Non-pigmented ciliary epithelial cell (primary cell): ENCODE measurements at regions not wholly inside any gene's neighbourhood (a gene's known extent, or its start where the extent isn't known, plus 50 kb on each side); places are given as distances from the start of the nearest gene placed in this dataset.
A peak's percentile ranks its signal among the peaks of the same experiment; 100 is the strongest.
"Not testable (repeated sequence)": the region's sequence is repeated elsewhere in the genome, so short reads cannot be mapped to it uniquely, and the experiment has no call there.

ENCODE experiments used
- DNase-seq: peaks from one replicate; pipeline ENCODE4 v3.0.0-alpha.2; 2010; ENCODE audit warnings: low read depth

DNA sequence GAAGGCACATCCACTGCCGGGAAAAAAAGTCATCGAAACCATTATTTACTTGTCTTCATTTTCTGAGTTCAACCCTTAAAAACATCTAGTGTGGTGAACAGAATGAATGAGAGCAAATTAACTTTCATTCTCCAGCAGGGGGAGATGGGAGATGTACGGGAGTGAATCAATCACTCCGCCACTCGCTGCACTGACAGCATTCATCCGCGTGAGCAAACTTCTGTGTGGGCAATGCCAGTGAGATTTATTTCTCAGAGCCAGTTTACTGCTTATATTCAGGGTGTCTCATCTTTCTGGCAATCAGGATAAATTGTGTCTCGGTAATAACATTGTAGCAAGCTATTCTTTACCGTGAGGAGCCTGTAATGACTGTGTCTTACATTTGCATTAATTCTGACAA lies 463.6 kb upstream of the MIS18BP1 start:
- no peak for DNase-seq

DNA sequence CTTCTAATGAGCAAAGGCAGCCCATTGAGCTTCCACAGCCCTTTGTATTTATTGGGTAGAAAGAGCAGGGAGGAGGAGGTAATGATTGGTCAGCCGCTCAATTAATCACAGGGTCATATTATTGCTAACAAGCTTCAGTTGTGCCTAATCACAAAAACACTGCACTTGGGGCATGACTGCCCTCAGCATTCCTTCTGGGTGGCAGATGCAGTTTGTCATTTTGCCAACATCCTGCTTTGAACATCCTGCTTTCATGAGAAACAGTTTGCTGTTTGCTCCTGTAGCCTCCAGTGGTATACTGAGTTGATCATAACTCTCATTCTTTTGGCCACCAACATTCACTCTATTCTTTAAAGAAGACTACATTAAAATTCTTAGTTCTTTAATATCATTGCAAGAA lies 462.9 kb upstream of the MIS18BP1 start:
- no peak for DNase-seq

DNA sequence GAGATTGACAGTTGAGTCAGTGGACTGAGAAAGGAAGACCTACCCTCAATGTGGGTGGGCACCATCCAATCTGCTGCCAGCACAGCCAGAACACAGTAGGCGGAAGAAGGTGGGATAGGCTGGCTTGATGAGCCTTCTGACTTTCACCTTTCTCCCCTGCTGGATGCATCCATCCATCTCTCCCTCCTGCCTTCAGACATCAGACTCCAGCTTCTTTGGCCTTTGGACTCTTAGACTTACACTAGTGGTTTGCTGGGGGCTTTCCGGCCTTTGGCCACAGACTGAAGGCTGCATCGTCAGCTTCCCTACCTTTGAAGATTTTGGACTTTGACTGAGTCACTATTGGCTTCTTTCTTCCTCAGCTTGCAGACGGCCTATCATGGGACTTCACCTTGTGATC lies 456.5 kb upstream of the MIS18BP1 start:
- no peak for DNase-seq

DNA sequence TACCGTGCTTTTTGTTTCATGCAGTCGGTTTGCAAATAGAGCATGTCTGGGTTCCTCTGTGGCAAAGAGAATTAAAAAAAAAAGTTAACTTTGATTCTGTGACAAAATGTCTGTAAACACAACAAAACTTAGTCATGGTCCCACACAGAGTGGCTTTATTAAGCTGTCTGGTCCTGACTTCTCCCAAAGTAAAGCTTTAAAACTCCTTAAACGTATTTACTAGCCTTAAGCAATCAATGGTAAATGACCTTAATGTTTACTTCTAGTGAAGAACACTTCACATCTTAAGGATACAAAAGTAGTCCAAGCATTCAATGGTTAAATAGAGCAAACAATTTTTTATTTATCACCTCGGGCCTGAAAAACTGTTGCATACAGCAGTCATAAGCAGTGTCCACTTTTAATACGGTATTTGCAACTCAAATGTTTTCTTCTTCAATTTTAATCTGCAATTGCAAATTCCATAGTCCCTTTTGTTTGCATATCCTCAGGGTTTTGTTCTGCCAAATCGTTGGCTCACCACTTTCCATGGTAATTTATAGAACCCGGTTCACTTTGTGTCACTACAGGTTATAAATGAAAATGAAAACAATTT lies 453.0 kb upstream of the MIS18BP1 start:
- DNase-seq = no peak

DNA sequence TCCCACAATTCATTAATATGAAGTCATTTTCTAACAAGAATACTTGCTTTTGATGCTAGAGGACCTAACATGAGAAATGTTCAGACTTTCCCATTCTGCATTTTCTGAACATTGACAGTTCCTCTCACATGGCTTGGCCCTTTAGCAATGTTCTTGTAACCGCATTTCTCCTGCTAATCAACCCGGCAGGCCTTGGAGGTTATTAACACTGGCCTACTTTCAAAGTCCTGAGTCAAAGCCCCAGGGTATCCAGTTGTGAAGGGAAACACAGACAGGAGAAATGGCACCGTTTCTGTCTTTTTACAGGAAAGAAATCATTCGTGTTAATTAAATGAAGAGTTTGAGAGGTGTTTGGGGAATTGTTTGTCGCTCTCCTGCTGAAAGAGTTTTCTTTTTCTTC lies 446.5 kb upstream of the MIS18BP1 start:
- DNase-seq = no peak

DNA sequence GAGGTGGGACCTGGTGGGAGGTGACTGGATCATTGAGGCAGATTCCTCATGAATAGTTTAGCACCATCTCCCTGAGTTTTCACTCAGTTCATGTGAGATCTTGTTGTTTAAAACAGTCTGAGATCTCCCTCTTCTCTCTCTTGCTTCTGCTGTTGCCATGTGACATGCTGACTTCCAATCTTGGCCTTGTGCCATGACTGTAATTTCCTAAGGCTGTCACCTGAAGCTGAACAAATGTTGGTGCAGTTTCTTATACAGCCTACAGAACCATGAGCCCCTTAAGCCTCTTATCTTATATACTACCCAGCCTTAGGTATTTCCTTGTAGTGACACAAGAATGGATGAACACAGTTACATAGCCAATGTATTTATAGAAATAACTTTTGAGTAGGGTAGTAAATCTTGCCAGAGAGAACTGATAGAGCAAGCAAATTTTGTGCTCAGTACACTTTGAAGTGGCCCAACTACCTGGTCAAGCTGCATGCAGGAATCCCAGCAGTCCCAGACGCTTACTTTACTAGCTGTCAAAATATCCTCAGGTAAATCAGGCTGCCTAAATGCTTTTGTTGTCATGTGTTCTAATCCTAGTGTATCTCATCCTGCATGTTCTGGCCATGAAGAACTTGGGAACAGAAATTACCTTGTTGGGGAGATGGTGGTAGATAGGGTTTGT lies 445.6 kb upstream of the MIS18BP1 start:
- DNase-seq = no peak

DNA sequence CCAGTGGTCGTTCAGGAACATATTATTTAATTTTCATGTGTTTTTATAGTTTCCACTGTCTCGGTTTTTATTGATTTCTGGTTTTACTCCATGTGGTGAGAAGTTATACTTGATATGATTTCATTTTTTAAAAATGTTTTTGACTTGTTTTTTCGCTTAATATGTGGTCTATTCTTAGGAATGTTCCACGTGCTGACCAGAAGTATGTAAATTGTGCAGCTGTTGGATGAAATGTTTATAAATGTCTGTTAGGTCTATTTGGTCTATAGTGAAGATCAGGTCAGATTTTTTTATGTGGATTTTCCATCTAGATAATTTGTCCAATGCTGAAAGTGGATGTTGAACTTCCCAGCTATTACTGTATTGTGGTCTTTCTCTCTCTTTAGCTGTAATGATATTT lies 433.8 kb upstream of the MIS18BP1 start:
- DNase-seq = no peak

DNA sequence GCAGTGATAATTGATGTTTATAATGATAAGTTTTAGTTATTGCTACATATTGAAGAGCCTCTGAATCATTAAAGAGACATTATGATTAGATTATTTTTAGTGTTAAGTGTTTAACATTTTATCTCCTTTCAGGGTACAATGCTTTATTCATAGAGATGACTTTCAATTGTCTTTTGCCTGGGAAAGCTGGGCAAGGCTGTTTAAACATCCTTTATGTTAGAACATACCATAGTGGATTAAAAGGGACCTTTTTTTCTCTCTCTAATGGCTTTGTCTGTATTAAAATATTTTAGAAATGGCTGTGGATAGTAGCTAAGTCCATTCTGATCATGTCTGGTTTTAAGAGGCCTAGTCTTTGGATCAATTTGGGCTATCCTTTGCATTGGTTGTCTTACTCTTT lies 427.5 kb upstream of the MIS18BP1 start:
- DNase-seq = no peak

DNA sequence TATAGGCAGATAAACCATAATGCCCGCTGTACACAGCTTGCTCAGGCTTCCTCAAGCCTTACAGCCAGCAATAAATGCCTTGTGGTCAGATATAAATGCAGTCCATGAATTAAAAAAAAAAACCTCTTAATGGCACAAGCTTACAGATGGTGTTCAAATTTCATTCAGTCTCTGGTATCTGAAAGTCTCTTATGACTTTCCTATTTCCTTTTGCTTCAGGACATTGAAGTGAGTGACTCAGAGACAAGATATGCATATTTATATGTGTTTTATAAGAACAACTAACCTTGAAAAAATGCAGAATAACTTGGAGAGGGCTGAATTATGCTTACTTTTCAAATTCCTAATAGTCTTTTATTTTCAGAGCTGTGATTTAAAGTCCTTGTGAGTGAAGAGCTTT lies 426.9 kb upstream of the MIS18BP1 start:
- peak; percentile 60 for DNase-seq

DNA sequence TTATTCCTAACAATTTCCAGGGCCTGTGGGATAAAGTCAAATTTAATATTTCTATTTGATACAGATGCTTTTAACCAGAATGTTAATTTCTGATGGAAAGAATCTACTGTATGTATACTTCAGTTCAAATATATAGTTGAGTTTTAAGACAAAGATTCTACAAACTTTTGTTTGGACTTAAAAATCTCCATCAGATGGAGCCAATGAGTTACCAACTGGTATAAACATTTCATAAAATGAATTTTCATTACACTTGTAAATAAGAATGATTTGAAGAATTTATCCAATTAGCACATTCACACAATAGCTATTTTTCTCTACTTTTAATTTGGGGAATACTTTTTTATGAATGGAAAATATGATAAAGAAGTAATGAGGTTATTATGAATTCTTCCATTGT lies 425.2 kb upstream of the MIS18BP1 start:
- no peak for DNase-seq

DNA sequence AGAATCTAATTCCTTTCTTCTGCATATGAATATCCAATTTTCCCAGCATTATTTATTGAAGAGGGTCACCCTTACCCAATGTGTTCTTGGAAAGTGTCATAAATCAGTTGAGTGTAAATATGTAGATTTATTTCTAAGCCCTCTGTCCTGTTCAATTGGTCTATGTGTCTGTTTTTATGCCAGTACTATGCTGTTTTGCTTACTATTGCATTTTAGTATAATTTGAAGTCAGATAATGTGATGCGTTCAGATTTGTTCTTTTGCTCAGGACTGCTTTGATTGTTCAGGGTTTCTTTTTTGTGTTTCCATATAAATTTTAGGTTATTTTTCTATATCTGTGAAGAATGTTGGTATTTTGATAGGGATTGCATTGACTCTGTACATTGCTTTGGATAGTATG lies 420.4 kb upstream of the MIS18BP1 start:
- DNase-seq = no peak

DNA sequence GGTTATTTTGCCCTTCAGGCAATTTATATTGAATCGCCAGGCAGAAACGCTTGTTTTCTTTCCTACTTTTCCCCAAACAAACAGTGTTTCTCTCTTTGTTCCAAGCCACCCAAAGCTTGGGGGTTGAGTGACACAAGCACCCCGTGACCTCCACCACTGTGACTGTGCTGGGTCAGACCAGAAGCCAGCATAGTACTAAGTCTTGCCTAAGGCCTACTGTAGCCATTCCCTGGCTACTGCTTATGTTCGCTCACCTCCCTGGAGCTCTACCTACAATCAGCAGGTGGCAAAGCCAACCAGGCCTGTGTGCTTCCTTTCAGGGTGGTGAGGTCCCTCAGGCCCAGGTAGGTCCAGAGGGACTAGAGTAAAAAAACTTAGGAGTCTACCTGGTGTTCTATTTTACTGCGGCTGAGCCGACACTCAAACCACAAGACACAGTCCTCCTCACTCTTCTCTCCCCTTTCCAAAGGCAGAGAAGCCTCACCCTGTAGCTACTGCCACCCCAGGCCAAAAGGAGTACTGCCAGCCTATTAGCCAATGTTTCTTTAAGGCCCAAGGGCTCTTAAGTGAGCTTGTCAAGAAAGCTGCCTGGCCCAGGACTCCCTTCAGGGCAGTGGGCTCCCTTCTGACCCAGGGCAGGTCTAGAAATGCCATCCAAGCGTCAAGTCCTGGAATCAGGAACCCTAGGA lies 411.8 kb upstream of the MIS18BP1 start:
- no peak for DNase-seq

DNA sequence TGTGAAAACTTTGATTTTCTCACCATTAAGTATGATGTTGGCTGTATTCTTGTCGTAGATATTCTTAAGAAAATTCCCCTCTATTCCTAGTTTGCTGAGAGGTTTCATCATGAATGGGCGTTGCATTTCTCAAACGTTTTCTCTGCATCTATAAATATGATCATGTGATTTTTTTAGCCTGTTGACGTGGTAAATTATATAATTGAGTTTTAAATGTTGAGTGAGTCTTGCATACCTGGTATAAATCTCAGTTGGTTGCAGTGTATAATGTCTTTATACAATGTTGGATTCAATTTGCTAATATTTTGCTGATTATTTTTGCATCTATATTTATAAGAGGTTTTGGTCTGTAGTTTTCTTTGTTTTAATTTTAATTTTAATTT lies 405.9 kb upstream of the MIS18BP1 start:
- DNase-seq = no peak

DNA sequence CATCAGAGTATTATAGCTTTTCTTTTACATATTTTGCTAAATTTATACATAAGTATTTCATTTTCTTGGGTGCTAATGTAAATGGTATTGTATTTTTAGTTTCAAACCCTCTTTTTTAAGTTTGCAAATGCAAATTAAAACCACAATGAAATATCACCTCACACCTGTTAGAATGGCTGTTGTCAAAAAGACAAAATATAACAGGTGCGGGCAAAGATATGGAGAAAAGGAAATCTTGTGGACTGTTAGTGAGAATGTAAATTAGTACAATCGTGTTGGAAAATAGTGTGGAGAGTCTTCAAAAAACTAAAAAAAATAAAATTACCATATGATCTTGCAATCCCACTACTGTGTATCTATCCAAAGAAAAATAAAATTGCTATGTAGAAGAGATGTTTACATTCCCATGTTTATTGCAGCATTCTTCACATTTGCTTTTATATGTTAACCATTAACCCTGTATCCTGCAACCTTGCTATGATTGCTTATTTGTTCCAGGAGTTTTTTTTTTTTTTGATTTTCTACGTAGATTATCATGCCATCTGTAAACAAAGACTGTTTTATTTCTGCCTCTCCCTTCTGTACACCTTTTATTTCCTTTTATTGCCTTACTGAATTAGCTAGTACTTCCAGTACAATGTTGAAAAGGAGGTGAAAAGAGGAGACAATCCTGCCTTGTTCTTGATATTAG lies 405.4 kb upstream of the MIS18BP1 start:
- no peak for DNase-seq

DNA sequence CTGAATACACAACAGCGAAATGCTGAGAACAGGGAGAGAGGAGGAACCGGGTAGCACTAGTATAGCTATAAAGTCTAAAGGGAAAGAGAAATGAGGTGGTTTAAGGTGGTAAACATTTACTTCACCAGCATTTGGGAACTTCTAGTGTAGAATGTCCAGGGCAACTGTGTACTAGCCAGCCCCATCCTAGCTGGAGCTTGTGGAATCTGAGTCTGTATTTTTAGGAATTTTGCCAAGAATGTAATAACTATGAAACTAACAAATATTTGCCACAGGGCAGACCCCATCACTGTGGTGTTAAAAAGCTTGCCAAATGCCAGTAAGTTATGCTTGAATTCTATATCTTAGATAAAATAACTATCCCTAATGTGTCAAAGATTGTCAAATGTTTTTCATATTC lies 398.9 kb upstream of the MIS18BP1 start:
- DNase-seq = no peak

DNA sequence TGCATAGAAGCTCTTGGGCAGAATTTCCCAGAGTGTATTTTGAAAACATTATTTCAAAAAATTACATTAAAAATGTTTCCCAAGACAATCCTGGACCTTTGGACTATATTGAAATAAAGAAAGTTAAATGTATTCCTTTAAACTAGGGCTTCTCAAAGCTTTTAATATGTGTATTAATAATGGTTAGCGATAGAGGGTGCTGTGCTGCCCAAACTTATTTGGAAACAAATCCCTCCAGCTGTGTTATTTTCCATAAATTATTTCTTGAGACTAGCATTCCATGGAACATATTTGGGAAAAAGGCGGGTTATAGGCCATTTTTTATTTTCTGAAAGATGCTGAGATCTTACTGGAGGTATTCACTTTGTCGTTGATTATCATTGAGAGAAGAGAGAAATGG lies 397.8 kb upstream of the MIS18BP1 start:
- DNase-seq = no peak

DNA sequence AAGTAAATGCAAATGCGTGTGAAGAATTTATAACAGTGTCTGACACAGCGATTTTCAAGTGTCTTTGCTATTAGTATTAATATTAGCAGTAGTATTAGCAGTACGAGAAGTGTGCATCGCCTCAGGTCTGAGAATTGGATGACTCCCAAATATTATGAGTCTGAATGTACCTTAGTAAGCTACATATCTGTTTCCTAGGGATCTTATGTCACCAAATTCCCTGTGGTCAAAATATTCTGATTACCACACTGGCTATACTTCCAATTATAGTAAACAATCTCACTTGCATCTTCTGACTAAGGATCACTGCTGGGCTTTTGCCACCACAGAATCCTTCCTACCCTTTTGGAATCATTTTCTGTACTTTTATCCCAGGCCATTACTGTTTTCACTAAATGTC lies 396.0 kb upstream of the MIS18BP1 start:
- DNase-seq = no peak

DNA sequence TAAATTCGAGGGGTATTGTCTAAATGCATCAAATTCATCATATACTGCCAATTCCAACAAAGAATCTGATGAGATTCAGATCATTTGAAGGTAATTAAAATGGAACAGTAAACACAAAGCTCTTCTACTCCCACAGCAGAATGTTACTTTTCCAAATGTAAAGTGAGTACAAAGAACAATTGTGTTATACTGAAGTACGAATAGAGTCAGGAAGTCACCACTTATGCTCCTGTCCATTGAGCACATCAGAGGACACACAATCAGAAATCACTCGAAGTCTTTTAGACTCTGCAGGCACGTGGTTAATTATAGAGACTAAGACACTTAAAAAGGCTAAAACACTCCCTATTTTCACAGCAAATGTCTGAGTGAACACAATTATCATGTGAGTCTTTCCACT lies 388.5 kb upstream of the MIS18BP1 start:
- no peak for DNase-seq

DNA sequence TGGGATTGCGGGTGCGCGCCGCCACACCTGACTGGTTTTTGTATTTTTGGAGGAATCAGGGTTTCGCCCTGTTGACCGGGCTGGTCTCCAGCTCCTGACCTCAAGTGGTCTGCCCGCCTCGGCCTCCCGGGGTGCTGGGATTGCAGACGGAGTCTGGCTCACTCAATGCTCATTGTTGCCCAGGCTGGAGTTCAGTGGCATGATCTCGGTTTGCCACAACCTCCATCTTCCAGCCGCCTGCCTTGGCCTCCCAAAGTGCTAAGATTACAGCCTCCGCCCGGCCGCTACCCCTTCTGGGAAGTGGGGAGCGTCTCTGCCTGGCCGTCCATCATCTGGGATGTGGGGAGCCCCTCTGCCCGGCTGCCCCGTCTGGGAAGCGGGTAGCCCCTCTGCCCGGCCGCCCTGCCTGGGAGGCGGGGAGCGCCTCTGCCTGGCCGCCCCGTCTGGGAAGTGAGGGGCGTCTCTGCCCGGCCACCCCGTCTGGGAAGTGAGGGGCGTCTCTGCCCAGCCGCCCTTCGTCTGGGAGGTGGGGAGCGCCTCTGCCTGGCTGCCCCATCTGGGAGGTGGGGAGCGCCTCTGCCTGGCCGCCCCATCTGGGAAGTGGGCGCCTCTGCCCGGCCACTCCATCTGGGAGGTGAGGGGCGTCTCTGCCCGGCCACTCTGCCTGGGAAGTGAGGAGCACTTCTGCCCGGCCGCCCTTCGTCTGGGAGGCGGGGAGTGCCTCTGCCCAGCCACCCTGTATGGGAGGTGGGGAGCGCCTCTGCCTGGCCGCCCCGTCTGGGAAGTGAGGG lies 381.8 kb upstream of the MIS18BP1 start:
- not testable (repeated sequence) for DNase-seq

DNA sequence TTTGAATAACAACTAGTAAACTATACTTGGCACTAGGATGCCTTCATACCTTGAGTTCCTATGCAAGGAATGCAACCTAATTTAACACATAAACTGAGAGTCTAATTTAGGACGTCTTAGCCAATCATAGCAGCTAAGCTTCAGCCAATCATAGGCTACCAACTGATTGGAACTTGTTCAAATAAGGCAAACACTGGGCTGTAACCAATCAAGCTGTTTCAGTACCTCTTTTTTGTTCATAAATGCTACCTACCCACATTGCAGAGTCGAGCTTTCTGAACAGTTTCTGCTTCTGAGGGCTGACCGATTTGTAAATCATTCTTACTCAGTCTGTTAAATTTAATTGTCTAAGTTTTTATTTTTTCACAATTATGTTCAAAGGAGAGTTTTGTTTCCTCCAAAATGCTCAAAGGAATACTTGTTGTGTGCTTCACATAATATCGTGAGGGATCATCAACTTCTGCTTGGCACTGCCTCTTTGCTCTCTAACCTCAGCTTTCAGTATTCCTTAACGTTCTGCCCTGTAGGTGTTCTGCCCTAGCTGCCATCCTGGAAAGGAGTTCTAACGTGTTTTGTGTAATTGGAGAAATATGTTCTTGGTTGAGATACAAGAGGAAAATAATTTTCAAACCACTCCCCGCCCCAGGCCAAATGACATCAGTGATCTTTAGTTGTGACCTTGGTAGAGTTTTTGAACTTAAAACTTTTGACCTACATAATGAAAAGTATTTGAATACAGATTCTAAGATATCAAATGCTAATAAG lies 380.4 kb upstream of the MIS18BP1 start:
- DNase-seq = no peak

DNA sequence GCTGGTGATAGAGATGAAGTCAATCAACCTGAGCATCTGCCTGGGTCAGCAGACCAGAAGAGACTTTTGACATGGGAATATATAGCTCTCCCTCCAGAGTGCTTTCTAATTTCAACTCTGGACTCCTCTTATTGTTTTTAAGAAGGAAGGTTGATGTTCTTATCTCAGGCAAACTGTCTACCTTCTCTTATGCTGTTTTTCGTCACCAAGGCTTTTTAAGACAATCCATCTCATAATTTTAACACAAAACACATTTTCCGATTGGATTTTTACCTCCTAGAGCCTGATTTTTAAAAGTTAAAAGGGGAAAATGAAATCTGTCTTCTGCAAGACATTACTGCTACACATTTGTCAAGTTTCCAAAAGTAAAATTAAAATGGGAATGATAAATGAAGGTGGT lies 368.7 kb upstream of the MIS18BP1 start:
- no peak for DNase-seq

DNA sequence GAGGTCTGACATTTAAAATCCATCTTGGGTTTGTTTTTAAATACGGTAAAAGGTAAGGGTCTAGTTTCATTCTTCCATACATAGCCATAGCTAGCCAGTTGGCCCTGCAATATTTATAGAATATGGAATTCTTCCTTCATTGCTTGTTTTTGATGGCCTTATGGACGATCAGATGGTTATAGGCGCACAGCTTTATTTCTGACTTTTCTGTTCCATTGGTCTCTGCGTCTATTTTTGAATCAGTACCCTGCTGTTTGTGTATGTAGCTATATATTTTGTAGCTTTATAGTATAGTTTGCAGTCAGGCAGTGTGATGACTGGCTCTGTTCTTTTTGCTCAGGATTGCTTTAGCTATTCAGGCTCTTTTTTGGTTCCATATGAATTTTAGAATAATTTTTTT lies 366.8 kb upstream of the MIS18BP1 start:
- DNase-seq = no peak
